Endothelial cell of umbilical vein (primary cell): ENCODE measurements at regions not wholly inside any gene's neighbourhood (a gene's known extent, or its start where the extent isn't known, plus 50 kb on each side); places are given as distances from the start of the nearest gene placed in this dataset.

Experiments
- BruUV-seq: library from RNA; stranded (reverse); fragments of 400-500 nt; replicated peaks from 2 replicates; lab custom pipeline; 2021; lab: Mats Ljungman, UMichigan
- CTCF ChIA-PET: fragments of 300-600, 350-600 bp; sonication (Branson Sonifier 250); formaldehyde crosslinking; loops from one replicate; lab custom pipeline; 2021; ENCODE audit warnings: antibody characterized with exemption, inconsistent platforms; lab: Charles Lee
- POLR2A ChIA-PET: fragments of 300-600, 350-600 bp; sonication (Branson Sonifier 250); formaldehyde crosslinking; loops from one replicate; lab custom pipeline; 2021; ENCODE audit warnings: antibody characterized with exemption, inconsistent platforms; lab: Charles Lee
- DNase-seq: peaks from one replicate; pipeline ENCODE4 v3.0.0-alpha.2; 2011; ENCODE audit warnings: low read depth, low spot score
- FAIRE-seq: peaks from 2 replicates; lab custom pipeline; 2011; peaks lifted over from hg19 to GRCh38; lab: Jason Lieb, UNC
- H2AFZ ChIP-seq: 2 replicates; pipeline ENCODE4 v1.6.0; 2012; ENCODE audit warnings: low read depth, low read length, control low read depth, inconsistent platforms
- H3K27ac ChIP-seq: 2 replicates; pipeline ENCODE4 v1.5.1; 2011; ENCODE audit warnings: low read depth, mild to moderate bottlenecking, control low read depth, low read length, moderate library complexity; ENCODE audit not compliant: insufficient read depth
- H3K27me3 ChIP-seq, 2 experiments: 2 replicates each; pipeline versions ENCODE4 v1.6.0 to v1.6.1; 2011; ENCODE audit warnings: low read length in 2 of 2, mixed read lengths in 1 of 2; ENCODE audit not compliant: control insufficient read depth in 2 of 2, insufficient read depth in 2 of 2
- H3K36me3 ChIP-seq, 2 experiments: 2 replicates in 1 of 2; 3 replicates in 1 of 2; pipeline ENCODE4 v1.5.1; 2011; ENCODE audit warnings: low read length in 2 of 2, mild to moderate bottlenecking in 1 of 2, moderate library complexity in 1 of 2; ENCODE audit not compliant: control insufficient read depth in 2 of 2, insufficient read depth in 2 of 2; ENCODE audit errors: extremely low read depth in 1 of 2
- H3K4me1 ChIP-seq: 3 replicates; pipeline ENCODE4 v1.5.1; 2011; ENCODE audit warnings: mild to moderate bottlenecking, low read length; ENCODE audit not compliant: control insufficient read depth, insufficient read depth; ENCODE audit errors: extremely low read depth
- H3K4me2 ChIP-seq: 2 replicates; pipeline ENCODE4 v1.6.1; 2011; ENCODE audit warnings: low read length, control low read depth, mixed read lengths; ENCODE audit not compliant: insufficient read depth
- H3K4me3 ChIP-seq, 3 experiments: fragments of 200-600 bp in 1 of 3; sonication (generic), shearing (Covaris generic) in 1 of 3; replicated peaks in 1 of 3; 2 replicates each; pipeline ENCODE4 v1.5.1; 2011 to 2016; ENCODE audit warnings: control low read depth in 3 of 3, low read length in 3 of 3, mild to moderate bottlenecking in 2 of 3, inconsistent platforms in 1 of 3, low read depth in 1 of 3, moderate library complexity in 1 of 3; ENCODE audit not compliant: insufficient read depth in 1 of 3
- H3K79me2 ChIP-seq: 2 replicates; pipeline ENCODE4 v1.6.0; 2012; ENCODE audit warnings: low read length, inconsistent platforms; ENCODE audit not compliant: control insufficient read depth, insufficient read depth
- H3K9ac ChIP-seq: replicated peaks from 2 replicates; pipeline ENCODE3; 2011; ENCODE audit warnings: low read length, control low read depth; ENCODE audit not compliant: insufficient read depth; ENCODE audit errors: extremely low read depth
- H3K9me1 ChIP-seq: replicated peaks from 3 replicates; pipeline ENCODE4 v1.6.0; 2011; ENCODE audit warnings: mild to moderate bottlenecking, low read length; ENCODE audit not compliant: control insufficient read depth, insufficient read depth; ENCODE audit errors: extremely low read depth
- H3K9me3 ChIP-seq: replicated peaks from 2 replicates; pipeline ENCODE4 v1.5.1; 2012; ENCODE audit warnings: low read length, inconsistent platforms; ENCODE audit not compliant: control insufficient read depth, insufficient read depth
- H4K20me1 ChIP-seq: replicated peaks from 2 replicates; pipeline ENCODE3; 2011; ENCODE audit warnings: mild to moderate bottlenecking, low read length; ENCODE audit not compliant: control insufficient read depth, insufficient read depth; ENCODE audit errors: extremely low read depth
- EZH2 ChIP-seq: IDR thresholded peaks from 2 replicates; pipeline ENCODE4 v1.6.1; 2012; ENCODE audit warnings: borderline replicate concordance, low read depth, mild to moderate bottlenecking, moderate library complexity, low read length, inconsistent platforms; ENCODE audit not compliant: severe bottlenecking
- FOS ChIP-seq: IDR thresholded peaks from 2 replicates; pipeline ENCODE4 v1.6.1; 2011; ENCODE audit warnings: mild to moderate bottlenecking, low read length, moderate library complexity, borderline replicate concordance; ENCODE audit not compliant: insufficient read depth
- GATA2 ChIP-seq: IDR thresholded peaks from 2 replicates; pipeline ENCODE4 v1.7.0; 2011; ENCODE audit warnings: low read depth, mild to moderate bottlenecking, moderate library complexity, mixed read lengths, low read length; ENCODE audit not compliant: insufficient read length, insufficient read depth
- JUN ChIP-seq: IDR thresholded peaks from 2 replicates; pipeline ENCODE4 v1.6.1; 2011; ENCODE audit warnings: borderline replicate concordance, low read depth; ENCODE audit not compliant: insufficient read length, insufficient read depth
- MAX ChIP-seq: IDR thresholded peaks from 2 replicates; pipeline ENCODE4 v1.6.1; 2011; ENCODE audit not compliant: insufficient read depth, insufficient read length
- MYC ChIP-seq: IDR thresholded peaks from one replicate; pipeline ENCODE4 v1.6.1; 2011; ENCODE audit warnings: mild to moderate bottlenecking, low read depth, low read length
- POLR2A ChIP-seq: IDR thresholded peaks from 2 replicates; pipeline ENCODE4 v1.6.1; 2012; ENCODE audit warnings: low read depth, mild to moderate bottlenecking, control low read depth, low read length
- POLR2AphosphoS5 ChIP-seq: IDR thresholded peaks from 2 replicates; pipeline ENCODE4 v1.6.1; 2012; ENCODE audit warnings: low read depth, mild to moderate bottlenecking, control low read depth, low read length, moderate library complexity; ENCODE audit not compliant: insufficient read depth
- dilution Hi-C: fragments of 300-500 bp; cut with MboI; formaldehyde crosslinking; loops from one replicate; pipeline ENCODE4 v1.15.0; 2019; ENCODE audit warnings: low sequenced_read_pairs; ENCODE audit not compliant: extremely low pct_ligation_motif_present
- intact Hi-C: fragments of 100-400 bp; cut with micrococcal nuclease; formaldehyde crosslinking; loops from one replicate; pipeline ENCODE4 v1.10.0; 2022
- TF ChIP-seq, protein P1 (sequence below), 2 donors: IDR thresholded peaks; 1 replicate in 1 of 2; 2 replicates in 1 of 2; pipeline ENCODE4 v1.5.1; 2011; ENCODE audit warnings: low read length in 2 of 2, mild to moderate bottlenecking in 2 of 2, moderate library complexity in 2 of 2, control low read depth in 1 of 2, inconsistent platforms in 1 of 2, low read depth in 1 of 2; ENCODE audit not compliant: insufficient read depth in 1 of 2; ENCODE audit errors: extremely low read depth in 1 of 2

GRCh38 chr6:82779041-82779440, 286.6 kb downstream of the UBE3D start:
- ChIA-PET CTCF (interaction anchor here (1.1 to 1.2 kb wide), 2 partner anchors 10 to 509 kb away, joined by 3 read pairs; no protein-coding TSS in a partner anchor), POLR2A (no interaction called here)
- TF ChIP-seq POLR2A (no peak), MAX (no peak), GATA2 (no peak), POLR2AphosphoS5 (no peak), FOS (no peak), MYC (no peak), EZH2 (no peak), JUN (no peak)
- TF ChIP-seq, protein P1, sequence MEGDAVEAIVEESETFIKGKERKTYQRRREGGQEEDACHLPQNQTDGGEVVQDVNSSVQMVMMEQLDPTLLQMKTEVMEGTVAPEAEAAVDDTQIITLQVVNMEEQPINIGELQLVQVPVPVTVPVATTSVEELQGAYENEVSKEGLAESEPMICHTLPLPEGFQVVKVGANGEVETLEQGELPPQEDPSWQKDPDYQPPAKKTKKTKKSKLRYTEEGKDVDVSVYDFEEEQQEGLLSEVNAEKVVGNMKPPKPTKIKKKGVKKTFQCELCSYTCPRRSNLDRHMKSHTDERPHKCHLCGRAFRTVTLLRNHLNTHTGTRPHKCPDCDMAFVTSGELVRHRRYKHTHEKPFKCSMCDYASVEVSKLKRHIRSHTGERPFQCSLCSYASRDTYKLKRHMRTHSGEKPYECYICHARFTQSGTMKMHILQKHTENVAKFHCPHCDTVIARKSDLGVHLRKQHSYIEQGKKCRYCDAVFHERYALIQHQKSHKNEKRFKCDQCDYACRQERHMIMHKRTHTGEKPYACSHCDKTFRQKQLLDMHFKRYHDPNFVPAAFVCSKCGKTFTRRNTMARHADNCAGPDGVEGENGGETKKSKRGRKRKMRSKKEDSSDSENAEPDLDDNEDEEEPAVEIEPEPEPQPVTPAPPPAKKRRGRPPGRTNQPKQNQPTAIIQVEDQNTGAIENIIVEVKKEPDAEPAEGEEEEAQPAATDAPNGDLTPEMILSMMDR (IDR thresholded peaks at IDR 0.05; ENCODE audit: extremely low read depth in 1 of 2, insufficient read depth in 1 of 2, low read depth in 1 of 2, low read length in 2 of 2) = no peak
- no peaks in the 10 kb centered on the region for H3K9me1 ChIP-seq
- intact Hi-C loops (no loop called here), dilution Hi-C loops (no loop called here)
- H4K20me1 ChIP-seq = no peaks in the 10 kb centered on the region
- BruUV-seq = no TSS peak
- H3K9me3 ChIP-seq = no peaks in the 10 kb centered on the region
- H3K79me2 ChIP-seq = no peaks in the 10 kb centered on the region
- no peak overlapping the region for H3K4me2 ChIP-seq
- H3K4me3 ChIP-seq = no peak overlapping the region
- H3K9ac ChIP-seq = no peak overlapping the region
- no peaks in the 10 kb centered on the region for H3K36me3 ChIP-seq
- H3K27me3 ChIP-seq = no peaks in the 10 kb centered on the region
- H3K27ac ChIP-seq = no peak overlapping the region
- no peak for DNase-seq
- no peak for FAIRE-seq
- no peaks in the 10 kb centered on the region for H3K4me1 ChIP-seq
- no peak overlapping the region for H2AFZ ChIP-seq
